ENCODE measurements at regions not wholly inside any gene's neighbourhood (a gene's known extent, or its start where the extent isn't known, plus 50 kb on each side); places are given as distances from the start of the nearest gene placed in this dataset.

DNA sequence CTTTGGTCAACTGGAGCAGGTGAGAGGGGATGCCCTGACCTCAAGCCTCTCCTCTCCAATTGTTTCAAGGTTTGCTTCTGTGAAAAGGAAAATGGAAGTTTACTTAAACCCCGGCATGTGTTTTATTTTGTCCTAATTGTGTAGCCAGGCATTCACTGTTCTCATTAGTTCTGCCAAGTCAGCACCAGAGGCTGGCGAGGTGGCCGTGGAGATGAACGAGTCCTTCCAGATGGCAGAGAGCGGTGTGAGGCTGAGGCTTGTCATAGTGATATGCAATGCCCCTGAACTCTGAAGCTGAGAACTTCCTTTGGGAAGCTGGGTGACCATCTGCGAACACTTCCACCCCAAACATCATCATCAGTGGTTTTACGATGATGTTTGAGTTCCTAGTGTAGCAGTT is 199.6 kb downstream of the TJP1 start:
- no peak overlapping the region for H4K8ac ChIP-seq (ENCODE audit: extremely low read depth, insufficient read depth, low read length)
- H3K23me2 ChIP-seq (ENCODE audit: low read depth, low read length): no peaks in the 10 kb centered on the region
- no peak overlapping the region for H3K56ac ChIP-seq (replicated peaks; ENCODE audit: insufficient read length, low read depth, low read length)
- H3K9ac ChIP-seq (replicated peaks in 1 of 4; ENCODE audit: extremely low read depth in 1 of 4, low read depth in 3 of 4, low read length in 3 of 4): no peak overlapping the region
- H3K4ac ChIP-seq (replicated peaks; ENCODE audit: insufficient read length, low read depth, low read length): no peak overlapping the region
- H3K36me3 ChIP-seq (ENCODE audit: control insufficient read depth in 2 of 4, insufficient read depth in 4 of 4, low read length in 3 of 4): no peaks in the 10 kb centered on the region
- ChIA-PET CTCF (ENCODE audit: partially characterized antibody) (interaction anchor here (0.6 to 6.2 kb wide), 8 partner anchors 9 to 482 kb away, joined by 3 to 58 read pairs (median 5); no protein-coding TSS in a partner anchor), POLR2A (ENCODE audit: partially characterized antibody) (interaction anchor here (0.7 kb wide), 1 partner anchor 43 kb away, joined by 3 read pairs; no protein-coding TSS in a partner anchor)
- H2BK120ac ChIP-seq (replicated peaks; ENCODE audit: low read depth, low read length): no peak overlapping the region
- H2BK20ac ChIP-seq (ENCODE audit: low read length): no peak overlapping the region
- H2BK12ac ChIP-seq (ENCODE audit: low read depth, low read length): no peak overlapping the region
- H3K79me1 ChIP-seq (ENCODE audit: low read depth, low read length): no peaks in the 10 kb centered on the region
- H4K20me1 ChIP-seq (replicated peaks in 1 of 2; ENCODE audit: control insufficient read depth in 1 of 2, insufficient read depth in 2 of 2, low read length in 2 of 2): no peaks in the 10 kb centered on the region
- no peak overlapping the region for H4K91ac ChIP-seq (replicated peaks; ENCODE audit: insufficient read length, low read length)
- no peaks in the 10 kb centered on the region for H3K79me2 ChIP-seq (ENCODE audit: control insufficient read depth in 1 of 2, insufficient read depth in 2 of 2, low read length in 2 of 2)
- H2AK5ac ChIP-seq (ENCODE audit: low read depth, low read length): no peak overlapping the region
- H3K27ac ChIP-seq (ENCODE audit: low read depth, low read length): no peak overlapping the region
- H3K23ac ChIP-seq (ENCODE audit: insufficient read length): no peak overlapping the region
- FAIRE-seq (no peak), DNase-seq (ENCODE audit: low read depth in 1 of 2, low spot score in 2 of 2) (no peak)
- no peak overlapping the region for H4K5ac ChIP-seq (ENCODE audit: insufficient read length, low read depth, low read length)
- 87% methylated on average over 7 of the region's 7 CpGs; no CpG with 5 or more reads in 1 of the 2 experiments for WGBS, 2 experiments (ENCODE audit: extremely low coverage in 1 of 2, insufficient coverage in 1 of 2, insufficient read length in 1 of 2, insufficient replicate concordance in 2 of 2, low coverage in 1 of 2, low lambda C conversion rate in 2 of 2, missing lambda C conversion rate in 1 of 2)
- no peak overlapping the region for H3K14ac ChIP-seq (ENCODE audit: insufficient read length)
- no peak overlapping the region for H3K4me3 ChIP-seq (ENCODE audit: extremely low read depth in 1 of 4, insufficient read depth in 2 of 4, low read depth in 3 of 4, low read length in 4 of 4)
- H3K18ac ChIP-seq (ENCODE audit: extremely low read depth, low read length): no peak overlapping the region; the same call in 1 of the 2 replicates
- H3K4me1 ChIP-seq (replicated peaks in 1 of 4; ENCODE audit: control insufficient read depth in 3 of 4, insufficient read depth in 4 of 4, low read length in 3 of 4): no peaks in the 10 kb centered on the region
- no peak overlapping the region for H3K4me2 ChIP-seq (ENCODE audit: insufficient read depth in 1 of 2, low read depth in 2 of 2, low read length in 2 of 2)
- no peak overlapping the region for H2BK5ac ChIP-seq (ENCODE audit: low read depth, low read length)
- H2BK15ac ChIP-seq (ENCODE audit: low read length): no peak overlapping the region; the same call in 1 of the 2 replicates
- no peak overlapping the region for H2AFZ ChIP-seq (ENCODE audit: low read length)
- no peaks in the 10 kb centered on the region for H3K9me3 ChIP-seq (ENCODE audit: insufficient read depth in 2 of 2, low read depth in 1 of 2, low read length in 1 of 2)
- no peaks in the 10 kb centered on the region for H3K27me3 ChIP-seq (replicated peaks in 1 of 4; ENCODE audit: control insufficient read depth in 3 of 4, extremely low read depth in 1 of 4, insufficient read depth in 3 of 4, low read length in 3 of 4)
- TF ChIP-seq TCF12 (IDR thresholded peaks at IDR 0.05; ENCODE audit: low read depth, low read length): no peak

Data from H1 (cell line).